Calu3 (cell line): ENCODE measurements at regions not wholly inside any gene's neighbourhood (a gene's known extent, or its start where the extent isn't known, plus 50 kb on each side); places are given as distances from the start of the nearest gene placed in this dataset.

Experiments used
- BruUV-seq: library from RNA; stranded (reverse); fragments of 400-500 nt; replicated peaks from 2 replicates; lab custom pipeline; 2021; lab: Mats Ljungman, UMichigan
- CTCF ChIA-PET: fragments of 300-600 bp; sonication (Branson Sonifier 250); formaldehyde crosslinking; loops from one replicate; lab custom pipeline; 2022; ENCODE audit warnings: antibody characterized with exemption; lab: Charles Lee
- DNase-seq: peaks from one replicate; pipeline ENCODE4 v3.0.0; 2022
- H3K27ac Mint-ChIP-seq: one replicate; pipeline ENCODE4 v1.8.0; 2022; ENCODE audit warnings: mixed read lengths; ENCODE audit not compliant: unreplicated experiment
- H3K27me3 Mint-ChIP-seq: one replicate; pipeline ENCODE4 v1.8.0; 2022; ENCODE audit warnings: mixed read lengths; ENCODE audit not compliant: unreplicated experiment
- H3K36me3 Mint-ChIP-seq: one replicate; pipeline ENCODE4 v1.8.0; 2022; ENCODE audit warnings: mild to moderate bottlenecking, moderate library complexity, mixed read lengths; ENCODE audit not compliant: insufficient read depth, unreplicated experiment
- H3K4me1 Mint-ChIP-seq: one replicate; pipeline ENCODE4 v1.8.0; 2022; ENCODE audit warnings: mild to moderate bottlenecking, low read depth, mixed read lengths; ENCODE audit not compliant: unreplicated experiment
- H3K4me3 Mint-ChIP-seq: one replicate; pipeline ENCODE4 v1.8.0; 2022; ENCODE audit warnings: mild to moderate bottlenecking, low read depth, moderate library complexity, mixed read lengths; ENCODE audit not compliant: unreplicated experiment
- H3K9me3 Mint-ChIP-seq: one replicate; pipeline ENCODE4 v1.8.0; 2022; ENCODE audit warnings: low read depth, mixed read lengths; ENCODE audit not compliant: unreplicated experiment
- CTCF ChIP-seq: fragments of 200-600 bp; IDR thresholded peaks from one replicate; pipeline ENCODE4 v1.8.0; 2022; ENCODE audit warnings: antibody characterized with exemption; ENCODE audit not compliant: unreplicated experiment
- intact Hi-C: fragments of 100-400 bp; cut with micrococcal nuclease; formaldehyde crosslinking; loops from one replicate; pipeline ENCODE4 v1.10.0; 2022; ENCODE audit not compliant: unreplicated experiment

GRCh38 chr1:238552271-238552670 is 661.5 kb upstream of the ZP4 start:
- Mint-ChIP-seq H3K36me3 (no peaks in the 10 kb centered on the region), H3K27ac (no peak overlapping the region), H3K27me3 (no peaks in the 10 kb centered on the region), H3K4me3 (no peak overlapping the region), H3K9me3 (no peaks in the 10 kb centered on the region), H3K4me1 (no peaks in the 10 kb centered on the region)
- CTCF ChIA-PET = interaction anchor here (0.7 to 0.8 kb wide), 2 partner anchors 760 to 921 kb away, joined by 3 to 6 read pairs; no protein-coding TSS in a partner anchor
- BruUV-seq = no TSS peak
- DNase-seq = no peak
- intact Hi-C loops = no loop called here
- TF ChIP-seq CTCF = no peak

DNA sequence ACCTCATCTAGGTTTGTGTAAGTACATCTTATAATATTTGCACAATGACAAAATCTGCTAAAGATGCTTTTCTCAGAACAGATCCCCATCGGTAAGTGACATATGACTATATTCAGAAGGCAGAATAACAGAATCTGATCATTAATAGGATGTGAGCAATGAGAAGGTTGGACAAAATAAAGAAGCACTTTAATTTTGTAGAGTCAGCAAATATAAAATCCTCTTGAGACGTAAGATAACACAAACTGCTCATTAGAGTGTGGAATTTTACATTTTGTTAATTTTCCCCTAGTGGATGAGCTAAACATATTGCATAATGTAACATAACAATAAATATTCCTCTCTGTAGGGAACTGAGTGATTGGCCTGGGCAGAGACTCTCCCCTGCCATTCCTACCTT is 658.4 kb upstream of the ZP4 start:
- TF ChIP-seq CTCF = no peak
- CTCF ChIA-PET = no interaction called here
- no peak overlapping the region for H3K4me3 Mint-ChIP-seq
- H3K27me3 Mint-ChIP-seq = no peaks in the 10 kb centered on the region
- H3K4me1 Mint-ChIP-seq = no peaks in the 10 kb centered on the region
- BruUV-seq = no TSS peak
- H3K27ac Mint-ChIP-seq = no peak overlapping the region
- intact Hi-C loops = no loop called here
- no peaks in the 10 kb centered on the region for H3K9me3 Mint-ChIP-seq
- H3K36me3 Mint-ChIP-seq = no peaks in the 10 kb centered on the region
- no peak for DNase-seq

DNA sequence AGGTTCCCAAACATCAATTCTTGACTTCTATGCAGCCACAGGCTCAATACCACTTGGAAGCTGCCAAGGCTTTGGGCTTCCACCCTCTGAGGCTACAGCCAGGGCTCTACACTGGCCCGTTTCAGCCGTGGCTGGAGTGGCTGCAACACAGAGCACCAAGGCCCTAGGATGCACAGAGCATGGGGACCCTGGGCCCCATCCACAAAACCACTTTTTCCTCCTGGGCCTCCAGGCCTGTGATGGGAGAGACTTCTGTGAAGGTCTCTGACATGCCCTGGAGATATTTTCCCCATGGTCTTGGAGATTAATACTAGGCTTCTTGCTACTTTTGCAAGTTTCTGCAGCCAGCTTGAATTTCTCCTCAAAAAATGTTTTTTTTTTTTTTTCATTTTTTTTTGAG is 655.4 kb upstream of the ZP4 start:
- no peak for TF ChIP-seq CTCF
- Mint-ChIP-seq H3K9me3 (no peaks in the 10 kb centered on the region), H3K4me3 (no peak overlapping the region), H3K27me3 (no peaks in the 10 kb centered on the region), H3K36me3 (no peaks in the 10 kb centered on the region), H3K27ac (no peak overlapping the region), H3K4me1 (no peaks in the 10 kb centered on the region)
- intact Hi-C loops = no loop called here
- no peak for DNase-seq
- CTCF ChIA-PET = interaction anchor here (0.7 to 0.9 kb wide), 2 partner anchors 293 to 698 kb away, joined by 3 to 6 read pairs; no protein-coding TSS in a partner anchor
- BruUV-seq = no TSS peak

- DNase-seq = no peak
- H3K36me3 Mint-ChIP-seq = no peaks in the 10 kb centered on the region
- no peak overlapping the region for H3K4me3 Mint-ChIP-seq
- intact Hi-C loops = no loop called here
- BruUV-seq = no TSS peak
- no peaks in the 10 kb centered on the region for H3K27me3 Mint-ChIP-seq
- H3K4me1 Mint-ChIP-seq = no peaks in the 10 kb centered on the region
- H3K9me3 Mint-ChIP-seq = peaks cover 4% of the 10 kb centered on the region
- CTCF ChIA-PET = no interaction called here
- no peak overlapping the region for H3K27ac Mint-ChIP-seq
- TF ChIP-seq CTCF = no peak
Observed at GRCh38 chr1:238537641-238538040, 646.9 kb upstream of the ZP4 start.
